ENCODE measurements at regions not wholly inside any gene's neighbourhood (a gene's known extent, or its start where the extent isn't known, plus 50 kb on each side); places are given as distances from the start of the nearest gene placed in this dataset.

- TF ChIP-seq MBD1 (CRISPR knock-in tag; IDR thresholded peaks at IDR 0.05) (no peak), TFAM (CRISPR knock-in tag; conservative IDR thresholded peaks at IDR 0.05) (no peak), SPI1 (IDR thresholded peaks at IDR 0.05; ENCODE audit: borderline replicate concordance, low read depth, low read length) (peak; percentile 56; the same call in 1 of the 2 replicates), CEBPB (tag; IDR thresholded peaks at IDR 0.05) (peak; percentile 46; the same call in 1 of the 2 replicates), RHOXF2B (CRISPR knock-in tag; conservative IDR thresholded peaks at IDR 0.05) (no peak), ZNF436 (CRISPR knock-in tag; IDR thresholded peaks at IDR 0.05) (no peak), JUND (IDR thresholded peaks at IDR 0.05; ENCODE audit: borderline replicate concordance, low read depth, low read length) (peak; percentile 79; the same call in 1 of the 2 replicates), JUND (tag; IDR thresholded peaks at IDR 0.05; ENCODE audit: borderline replicate concordance, low read depth, low read length) (peak; percentile 82; the same call in 1 of the 3 replicates), FOXJ2 (tag; IDR thresholded peaks at IDR 0.05) (no peak), ILF3 (IDR thresholded peaks at IDR 0.05; ENCODE audit: borderline replicate concordance) (no peak), MGA (IDR thresholded peaks at IDR 0.05) (no peak), CHD2 (IDR thresholded peaks at IDR 0.05; ENCODE audit: low read depth, low read length) (no peak), ZNF174 (CRISPR knock-in tag; IDR thresholded peaks at IDR 0.05) (no peak), SMAD3 (CRISPR knock-in tag; conservative IDR thresholded peaks at IDR 0.05) (no peak)
Observed at GRCh38 chr5:56409331-56410190, 176.4 kb upstream of the ANKRD55 start (continued).

All from K562 (cell line).